GM20000 (cell line): ENCODE measurements at regions not wholly inside any gene's neighbourhood (a gene's known extent, or its start where the extent isn't known, plus 50 kb on each side); places are given as distances from the start of the nearest gene placed in this dataset.

Source experiments
- DNase-seq: peaks from one replicate; pipeline ENCODE4 v3.0.0; 2012; ENCODE audit warnings: low spot score
- CTCF ChIP-seq: IDR thresholded peaks from 2 replicates; pipeline ENCODE4 v1.5.1; 2012; ENCODE audit warnings: mild to moderate bottlenecking, control low read depth; ENCODE audit errors: extremely low read depth, missing control alignments

- DNase-seq, result no peak
Observed at GRCh38 chr2:147756069-147756468, 88.8 kb upstream of the ACVR2A start.

GRCh38 chr2:147740211-147740927, 104.5 kb upstream of the ACVR2A start:
- TF ChIP-seq CTCF, result no peak
- DNase-seq, result no peak

More at GRCh38 chr2:147756069-147756468, 88.8 kb upstream of the ACVR2A start:
- TF ChIP-seq CTCF, result no peak

GRCh38 chr2:147739508-147739907, 105.3 kb upstream of the ACVR2A start:
- TF ChIP-seq CTCF, result no peak
- no peak for DNase-seq

- DNase-seq, result no peak
- no peak for TF ChIP-seq CTCF
Observed at GRCh38 chr2:147718831-147719230, 126.0 kb upstream of the ACVR2A start.

GRCh38 chr2:147716906-147717305, 127.9 kb upstream of the ACVR2A start:
- no peak for TF ChIP-seq CTCF
- DNase-seq, result no peak

- no peak for TF ChIP-seq CTCF
- DNase-seq, result peak; percentile 9
Observed at GRCh38 chr2:147715807-147716206, 129.0 kb upstream of the ACVR2A start.

- TF ChIP-seq CTCF, result no peak
- DNase-seq, result no peak
Observed at GRCh38 chr2:147714582-147714981, 130.2 kb upstream of the ACVR2A start.
